HG03520 (cell line): ENCODE measurements at regions not wholly inside any gene's neighbourhood (a gene's known extent, or its start where the extent isn't known, plus 50 kb on each side); places are given as distances from the start of the nearest gene placed in this dataset.

Experiments
- ATAC-seq: cut with Tn5 transposase; IDR thresholded peaks from one replicate; pipeline ENCODE4 v1.9.1; 2021; ENCODE audit warnings: mild to moderate bottlenecking, moderate library complexity; ENCODE audit not compliant: unreplicated experiment

GRCh38 chr5:168171901-168172759 is 119.3 kb upstream of the WWC1 start:
- ATAC-seq, result no peak

DNA sequence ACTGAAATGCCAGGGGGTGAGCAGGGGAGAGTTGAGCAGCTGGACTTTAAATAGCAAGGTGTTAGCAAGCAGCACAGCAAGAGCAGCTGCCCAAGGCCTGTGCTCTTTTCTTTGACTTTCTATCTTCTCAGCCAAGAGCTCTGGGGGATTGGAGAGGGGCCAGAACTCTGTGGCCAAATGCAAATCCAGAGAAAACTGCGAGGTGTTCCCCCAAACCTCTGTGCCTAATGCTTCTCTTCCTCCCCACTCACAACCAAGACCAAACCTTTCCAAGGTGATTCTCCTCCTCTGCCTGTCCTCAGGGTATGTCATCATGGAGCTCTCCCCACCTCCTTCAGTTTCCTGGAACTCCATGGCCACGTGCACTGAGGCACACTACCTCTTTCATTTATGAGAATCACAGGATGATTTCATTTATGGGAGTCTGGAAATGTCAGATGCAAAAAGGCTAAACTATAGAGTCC is 118.7 kb upstream of the WWC1 start:
- ATAC-seq, result no peak

- peak; percentile 80 for ATAC-seq
Observed at GRCh38 chr5:168174376-168174775, 117.1 kb upstream of the WWC1 start.

- peak; percentile 36 for ATAC-seq
Observed at GRCh38 chr5:168176251-168176650, 115.2 kb upstream of the WWC1 start.

GRCh38 chr5:168176941-168177340 is 114.5 kb upstream of the WWC1 start:
- ATAC-seq, result no peak

DNA sequence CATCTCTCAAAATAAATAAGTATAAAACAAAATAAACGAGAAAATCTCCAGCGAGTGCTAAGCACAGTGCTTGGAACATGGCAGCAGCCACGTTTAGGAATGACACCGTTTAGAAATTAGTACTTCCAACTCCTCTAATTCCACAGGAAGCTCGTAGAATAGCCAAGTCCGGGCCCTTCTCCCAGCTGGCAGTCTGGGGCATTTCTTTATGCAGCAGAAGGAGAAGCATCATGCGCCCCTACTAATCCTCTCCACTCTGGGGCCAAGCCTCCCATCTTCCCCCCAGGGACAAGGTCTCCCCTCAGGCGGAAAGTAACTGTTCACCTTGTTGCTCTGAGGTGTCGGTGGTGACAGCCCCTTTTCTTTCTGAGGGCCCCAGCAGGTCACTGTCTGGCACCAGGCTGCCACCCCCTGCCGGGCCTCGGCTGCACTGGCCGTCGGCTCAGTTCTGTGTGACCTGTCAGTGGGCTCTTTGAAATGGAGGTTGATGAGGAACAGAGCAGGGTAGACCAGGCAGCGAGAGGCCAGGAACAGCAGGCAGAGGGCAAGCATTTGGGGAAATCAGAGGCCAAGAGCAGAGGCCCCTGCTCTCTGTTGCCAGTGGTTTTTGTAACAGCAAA is 113.5 kb upstream of the WWC1 start:
- ATAC-seq, result no peak

GRCh38 chr5:168179192-168179593 is 112.3 kb upstream of the WWC1 start:
- no peak for ATAC-seq

DNA sequence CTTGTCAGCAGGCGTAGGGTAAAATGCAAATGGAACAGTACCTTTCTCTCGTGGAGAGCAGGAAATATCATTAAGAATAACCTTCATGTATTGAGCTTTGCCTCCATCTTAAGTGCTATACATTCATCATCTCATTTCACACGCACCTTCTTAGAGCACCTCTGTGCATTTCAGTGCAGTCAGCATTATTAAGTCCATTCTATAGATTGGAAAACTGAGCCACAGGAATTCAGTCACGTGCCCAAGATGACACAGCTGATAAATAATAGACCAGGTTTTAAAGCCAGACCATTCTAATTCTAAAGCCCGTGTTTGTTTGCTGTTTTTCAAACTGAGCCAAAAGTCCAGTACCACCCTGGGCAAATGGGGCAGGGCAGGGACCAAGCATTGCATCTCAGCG is 109.2 kb upstream of the WWC1 start:
- ATAC-seq, result no peak

DNA sequence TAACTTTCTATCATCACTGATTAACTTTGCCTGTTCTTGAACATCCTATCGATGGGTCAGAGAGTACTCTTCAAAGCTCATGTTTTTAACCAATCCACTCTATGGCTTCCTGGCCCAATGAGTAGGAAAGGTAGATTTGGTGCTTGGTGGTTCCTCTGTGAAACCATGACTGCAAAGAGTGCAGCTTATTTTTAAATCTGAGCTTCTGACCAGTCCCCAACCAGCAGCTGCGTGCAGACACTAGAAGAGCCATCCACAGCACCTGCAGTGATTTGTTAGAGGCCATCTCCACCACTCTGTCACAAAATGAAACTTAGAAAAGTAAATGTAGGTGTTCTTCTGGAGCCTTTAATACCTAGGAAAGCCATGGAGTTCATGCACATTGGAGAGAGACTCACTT is 107.3 kb upstream of the WWC1 start:
- peak; percentile 83 for ATAC-seq

- ATAC-seq, result no peak
Observed at GRCh38 chr5:168186289-168187074, 105.0 kb upstream of the WWC1 start.

- ATAC-seq, result no peak
Observed at GRCh38 chr5:168187614-168188013, 103.8 kb upstream of the WWC1 start.

DNA sequence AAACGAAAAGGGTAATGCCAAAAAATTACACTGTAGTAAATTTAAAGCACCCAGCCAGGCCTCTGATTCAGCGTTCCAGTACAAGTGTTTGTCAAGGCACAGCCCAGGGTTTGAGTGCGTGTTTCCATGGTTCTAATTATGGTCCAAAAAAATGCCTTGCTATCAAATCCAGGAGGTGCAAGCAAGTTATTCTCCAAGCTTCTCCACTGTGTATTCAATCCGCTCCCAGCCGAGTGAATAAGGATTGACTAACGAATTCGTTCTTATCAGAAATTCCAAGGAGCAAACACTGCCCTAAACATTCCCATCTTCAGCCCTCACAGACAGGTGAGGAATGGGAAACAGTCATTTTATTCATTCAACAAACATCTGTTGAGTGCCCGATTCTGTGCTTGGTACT is 103.3 kb upstream of the WWC1 start:
- ATAC-seq, result no peak

- ATAC-seq, result no peak
Observed at GRCh38 chr5:168192120-168192519, 99.3 kb upstream of the WWC1 start.

DNA sequence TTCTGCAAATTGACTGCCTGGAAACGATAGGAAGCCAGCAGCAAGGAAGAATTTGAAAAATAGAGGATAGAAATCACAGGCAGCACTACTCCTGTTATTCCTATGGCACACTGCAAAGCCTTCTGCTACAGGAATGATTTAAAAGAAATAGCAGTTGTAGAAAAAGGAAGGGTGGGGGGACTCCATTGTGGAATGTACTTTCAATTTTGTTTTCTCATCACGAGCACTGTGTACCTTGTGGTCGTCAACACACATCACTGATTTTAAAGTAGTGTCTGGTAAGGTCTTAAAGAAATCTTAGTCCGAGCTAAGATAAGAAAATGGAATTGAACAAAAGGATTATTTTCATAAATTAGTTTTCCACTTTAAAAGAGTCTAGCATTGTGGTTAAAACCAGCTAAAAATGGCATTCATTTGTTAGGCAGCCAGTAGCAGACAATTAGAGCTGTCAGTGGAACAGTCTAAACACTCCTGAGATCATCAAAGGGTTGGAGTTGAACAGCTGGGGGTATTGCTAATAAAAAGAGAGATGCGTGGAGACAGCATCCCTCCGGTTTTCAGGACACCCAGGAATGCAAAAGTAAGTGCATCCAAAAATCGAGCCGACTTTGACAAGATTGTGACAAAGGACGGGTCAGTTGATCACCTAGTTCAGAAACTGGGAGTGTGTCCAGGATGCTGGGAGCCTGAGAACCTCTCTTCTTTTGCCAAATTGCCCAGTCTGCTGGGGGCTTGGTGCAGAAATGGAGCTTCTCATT is 97.8 kb upstream of the WWC1 start:
- no peak for ATAC-seq

DNA sequence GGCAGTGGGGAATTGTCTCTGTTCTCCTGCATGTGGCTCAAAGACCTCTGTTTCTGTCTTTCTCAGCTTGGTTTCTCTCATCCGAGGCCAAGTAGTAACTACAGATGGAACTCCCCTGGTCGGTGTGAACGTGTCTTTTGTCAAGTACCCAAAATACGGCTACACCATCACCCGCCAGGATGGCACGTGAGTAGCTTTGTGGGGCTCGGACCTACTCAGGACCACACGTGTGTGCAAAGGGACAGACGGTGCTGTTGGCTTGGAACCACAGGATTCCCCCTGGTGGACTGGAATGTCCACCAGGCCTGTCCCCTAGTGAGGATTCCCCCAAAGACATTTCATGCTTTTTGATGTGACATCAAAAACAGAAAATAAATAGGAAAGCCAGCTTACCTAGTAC is 96.3 kb upstream of the WWC1 start:
- no peak for ATAC-seq

- ATAC-seq, result peak; percentile 61
Observed at GRCh38 chr5:168198359-168198758, 93.1 kb upstream of the WWC1 start.

- ATAC-seq, result no peak
Observed at GRCh38 chr5:168202996-168203395, 88.4 kb upstream of the WWC1 start.

DNA sequence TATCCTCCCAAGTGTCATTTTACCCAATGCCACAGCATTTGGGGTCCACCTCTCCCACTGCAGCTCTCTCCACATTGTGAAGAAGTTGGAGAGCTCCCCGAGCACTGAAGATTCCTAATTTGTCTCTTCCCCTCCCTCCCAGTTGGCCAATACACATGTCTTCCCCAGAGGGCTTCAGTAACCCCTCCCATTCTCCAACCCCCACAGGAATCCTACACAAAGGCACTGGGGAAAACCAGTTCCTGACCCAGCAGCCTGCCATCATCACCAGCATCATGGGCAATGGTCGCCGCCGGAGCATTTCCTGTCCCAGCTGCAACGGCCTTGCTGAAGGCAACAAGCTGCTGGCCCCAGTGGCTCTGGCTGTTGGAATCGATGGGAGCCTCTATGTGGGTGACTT is 87.3 kb upstream of the WWC1 start:
- ATAC-seq, result no peak

DNA sequence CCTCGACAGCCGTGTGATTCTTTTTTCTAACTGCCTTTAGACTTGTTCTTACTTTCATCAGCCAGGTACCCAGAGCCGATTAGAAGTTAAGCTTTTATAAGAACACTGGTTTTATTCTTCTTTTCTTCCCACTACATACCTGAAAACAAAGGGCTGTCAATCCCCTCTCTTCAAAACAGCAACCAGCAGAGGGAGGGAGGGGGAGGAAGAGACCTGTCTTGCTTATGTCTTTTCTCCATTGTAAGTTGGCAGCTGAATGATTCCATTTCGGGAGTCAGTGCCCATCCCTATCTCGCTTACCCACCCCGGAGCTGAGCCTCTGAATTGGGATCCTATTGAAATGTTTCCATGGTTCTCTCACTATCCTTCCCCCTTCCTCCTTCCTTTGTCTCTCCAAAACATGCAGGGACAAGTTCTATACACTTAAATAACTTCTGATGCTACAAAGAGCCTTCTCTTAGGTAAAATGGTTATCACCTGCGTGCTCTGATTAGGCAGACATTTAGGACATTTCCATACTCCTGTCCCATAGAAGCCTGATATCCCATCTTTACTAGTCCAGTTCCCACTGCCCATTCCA is 83.9 kb upstream of the WWC1 start:
- no peak for ATAC-seq

DNA sequence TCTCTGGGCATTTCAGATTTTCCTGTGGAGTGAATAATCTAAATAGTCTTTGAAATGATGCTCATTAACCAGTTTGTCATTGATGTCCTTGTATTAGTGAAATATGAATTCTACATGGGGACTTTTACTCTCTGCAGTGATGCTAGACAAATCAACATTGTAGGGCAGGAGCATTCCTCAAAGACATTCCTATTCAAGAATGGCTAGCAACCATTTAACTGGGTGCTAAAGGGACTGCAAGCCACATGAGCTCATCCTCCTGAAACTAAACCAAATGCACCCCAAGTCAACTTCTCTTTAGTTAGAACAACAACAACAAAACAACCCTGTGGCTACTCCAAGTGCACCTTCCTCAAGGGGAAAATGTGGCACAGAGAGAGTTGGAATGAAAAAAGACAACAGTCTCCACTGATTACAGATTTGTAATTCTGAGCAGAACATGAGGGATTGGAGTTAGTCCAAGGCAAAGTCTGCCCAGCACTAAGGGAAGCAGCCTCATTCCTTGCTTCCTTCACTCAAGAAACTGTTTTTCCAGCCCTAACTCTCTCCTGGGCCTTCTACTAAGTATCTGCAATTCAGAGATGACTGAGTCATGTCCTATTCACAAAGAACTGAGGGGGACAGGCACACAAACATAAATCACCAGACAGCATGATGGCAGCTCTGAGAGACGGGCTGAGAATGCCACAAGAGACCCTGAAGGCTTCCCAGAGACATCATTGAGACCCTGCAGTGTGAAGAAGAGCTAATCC is 82.0 kb upstream of the WWC1 start:
- ATAC-seq, result no peak
